B cell (primary cell): ENCODE measurements at regions not wholly inside any gene's neighbourhood (a gene's known extent, or its start where the extent isn't known, plus 50 kb on each side); places are given as distances from the start of the nearest gene placed in this dataset.

Experiments
- ATAC-seq: fragments of 200-7000 bp; cut with Tn5 transposase; one replicate; pipeline ENCODE4 v1.10.0; 2021; ENCODE audit warnings: low read depth, mild to moderate bottlenecking, moderate number of reproducible peaks, moderate library complexity
- CTCF ChIA-PET: fragments of 350-600 bp; sonication (Branson Sonifier 250); formaldehyde crosslinking; loops from one replicate; lab custom pipeline; 2021; ENCODE audit warnings: antibody characterized with exemption, inconsistent platforms; lab: Charles Lee
- POLR2A ChIA-PET: fragments of 350-600 bp; sonication (Branson Sonifier 250); formaldehyde crosslinking; loops from one replicate; lab custom pipeline; 2021; ENCODE audit warnings: antibody characterized with exemption; lab: Charles Lee
- DNase-seq: peaks from one replicate; pipeline ENCODE4 v3.0.0; 2013
- H2AFZ ChIP-seq: 2 replicates; pipeline ENCODE4 v1.6.1; 2012; ENCODE audit warnings: mild to moderate bottlenecking, low read depth, low read length; ENCODE audit not compliant: insufficient read depth, poor library complexity, severe bottlenecking
- H3K27ac ChIP-seq, 2 donors: 1 replicate in 1 of 2; 2 replicates in 1 of 2; pipeline ENCODE4 v1.5.1; 2012 to 2013; ENCODE audit warnings: low read length in 2 of 2, mild to moderate bottlenecking in 2 of 2, moderate library complexity in 1 of 2
- H3K27me3 ChIP-seq, 4 experiments: fragments of 200-600 bp in 1 of 4; sonication (generic) in 1 of 4; replicated peaks in 1 of 4; 1 replicate in 2 of 4; 2 replicates in 2 of 4; pipeline versions ENCODE4 v1.6.1 to v1.7.0; 2013 to 2016; ENCODE audit warnings: low read length in 3 of 4, mild to moderate bottlenecking in 2 of 4, mixed read lengths in 1 of 4, moderate library complexity in 1 of 4; ENCODE audit not compliant: insufficient read depth in 4 of 4, control insufficient read depth in 3 of 4; ENCODE audit errors: control extremely low read depth in 1 of 4
- H3K36me3 ChIP-seq, 2 experiments: replicated peaks in 1 of 2; 1 replicate in 1 of 2; 2 replicates in 1 of 2; pipeline versions ENCODE4 v1.6.1 to v1.7.1; 2013; ENCODE audit warnings: low read length in 1 of 2; ENCODE audit not compliant: insufficient read depth in 2 of 2, control insufficient read depth in 1 of 2; ENCODE audit errors: control extremely low read depth in 1 of 2, extremely low read depth in 1 of 2
- H3K4me1 ChIP-seq, 2 donors: fragments of 200-600 bp in 1 of 2; sonication (generic) in 1 of 2; 1 replicate in 1 of 2; 2 replicates in 1 of 2; pipeline versions ENCODE4 v1.5.1 to v1.6.1; 2013 to 2017; ENCODE audit warnings: low read length in 2 of 2; ENCODE audit not compliant: control insufficient read depth in 2 of 2, insufficient read depth in 2 of 2
- H3K4me2 ChIP-seq: replicated peaks from 2 replicates; pipeline ENCODE3; 2012; ENCODE audit warnings: mild to moderate bottlenecking, low read depth, low read length; ENCODE audit not compliant: poor library complexity, severe bottlenecking
- H3K4me3 ChIP-seq, 5 experiments: fragments of 200-600 bp in 1 of 5; sonication (generic) in 1 of 5; 1 replicate in 3 of 5; 2 replicates in 2 of 5; pipeline versions ENCODE4 v1.5.1 to v1.7.0; 2011 to 2016; ENCODE audit warnings: low read length in 4 of 5, mild to moderate bottlenecking in 4 of 5, low read depth in 2 of 5, control low read depth in 1 of 5, moderate library complexity in 1 of 5; ENCODE audit not compliant: insufficient read depth in 1 of 5; ENCODE audit errors: control extremely low read depth in 1 of 5, extremely low read depth in 1 of 5
- H3K79me2 ChIP-seq: fragments of 200-600 bp; sonication (generic); one replicate; pipeline ENCODE4 v1.6.0; 2016; ENCODE audit warnings: low read length; ENCODE audit not compliant: control insufficient read depth, insufficient read depth
- H3K9ac ChIP-seq: fragments of 200-600 bp; sonication (generic); 2 replicates; pipeline ENCODE4 v1.6.1; 2017; ENCODE audit warnings: mild to moderate bottlenecking, low read length, moderate library complexity
- H3K9me3 ChIP-seq, 3 donors: one replicate each; pipeline versions ENCODE4 v1.6.1 to v1.7.1; 2013; ENCODE audit warnings: low read length in 2 of 3; ENCODE audit not compliant: control insufficient read depth in 2 of 3, insufficient read depth in 1 of 3; ENCODE audit errors: control extremely low read depth in 1 of 3
- H4K20me1 ChIP-seq: 2 replicates; pipeline ENCODE4 v1.6.0; 2012; ENCODE audit warnings: mild to moderate bottlenecking, low read length; ENCODE audit not compliant: insufficient read depth, control insufficient read depth, poor library complexity, severe bottlenecking
- H3K27ac Mint-ChIP-seq: one replicate; pipeline ENCODE4 v1.8.0; 2021; ENCODE audit warnings: mixed read lengths
- H3K27me3 Mint-ChIP-seq: one replicate; pipeline ENCODE4 v1.8.0; 2021; ENCODE audit warnings: mixed read lengths
- H3K4me1 Mint-ChIP-seq: one replicate; pipeline ENCODE4 v1.8.0; 2021; ENCODE audit warnings: mixed read lengths
- H3K4me3 Mint-ChIP-seq: one replicate; pipeline ENCODE4 v1.8.0; 2021; ENCODE audit warnings: mixed read lengths
- H3K9me3 Mint-ChIP-seq: one replicate; pipeline ENCODE4 v1.8.0; 2022; ENCODE audit warnings: mixed read lengths; ENCODE audit not compliant: insufficient read depth
- CTCF ChIP-seq: fragments of 200-600 bp; IDR thresholded peaks from one replicate; pipeline ENCODE4 v1.8.0; 2022; ENCODE audit warnings: antibody characterized with exemption, mild to moderate bottlenecking
- EZH2 ChIP-seq: IDR thresholded peaks from 2 replicates; pipeline ENCODE4 v1.6.1; 2012; ENCODE audit warnings: borderline replicate concordance, low read depth, mild to moderate bottlenecking, moderate library complexity, low read length; ENCODE audit not compliant: insufficient read depth, poor library complexity, severe bottlenecking
- WGBS: methylation state at CpG from one replicate; pipeline ENCODE4 v1.1.5; 2013; ENCODE audit warnings: missing lambda C conversion rate; ENCODE audit not compliant: insufficient coverage; 5-methylcytosine and 5-hydroxymethylcytosine counted together
- intact Hi-C: fragments of 100-400 bp; cut with micrococcal nuclease; formaldehyde crosslinking; loops from one replicate; pipeline ENCODE4 v1.10.0; 2022

GRCh38 chr6:113375950-113376846, 480.9 kb upstream of the MARCKS start:
- no peaks in the 10 kb centered on the region for H3K9me3 Mint-ChIP-seq
- H4K20me1 ChIP-seq, result no peaks in the 10 kb centered on the region
- no peaks in the 10 kb centered on the region for H3K4me1 Mint-ChIP-seq
- CTCF ChIA-PET, result no interaction called here
- no peak overlapping the region for H3K4me3 ChIP-seq
- H3K27ac ChIP-seq, result no peak overlapping the region
- no peak overlapping the region for H3K27ac Mint-ChIP-seq
- no peaks in the 10 kb centered on the region for H3K4me1 ChIP-seq
- DNase-seq, result no peak
- intact Hi-C loops, result no loop called here
- H3K4me2 ChIP-seq, result no peak overlapping the region
- H3K27me3 ChIP-seq, result peaks cover 0 to 16% (median 4%) of the 10 kb centered on the region in 4 experiments
- WGBS, result 93% methylated on average over 4 of the region's 7 CpGs
- no peaks in the 10 kb centered on the region for H3K79me2 ChIP-seq
- no peaks in the 10 kb centered on the region for H3K36me3 ChIP-seq
- peaks cover 10% of the 10 kb centered on the region for H3K27me3 Mint-ChIP-seq
- no peak overlapping the region for H2AFZ ChIP-seq
- no peak overlapping the region for H3K9ac ChIP-seq
- H3K9me3 ChIP-seq, result no peaks in the 10 kb centered on the region
- H3K4me3 Mint-ChIP-seq, result no peak overlapping the region
- POLR2A ChIA-PET, result no interaction called here
- TF ChIP-seq CTCF, result no peak
- no peak for ATAC-seq

GRCh38 chr6:113376847-113377165, 480.3 kb upstream of the MARCKS start:
- Histone ChIP-seq H3K79me2 (no peaks in the 10 kb centered on the region), H3K9ac (no peak overlapping the region), H2AFZ (no peak overlapping the region), H3K4me1 (peaks cover under 1 to 2% of the 10 kb centered on the region in 2 donors), H3K27me3 (peaks cover 0 to 16% (median 4%) of the 10 kb centered on the region in 4 experiments), H4K20me1 (no peaks in the 10 kb centered on the region), H3K9me3 (no peaks in the 10 kb centered on the region), H3K36me3 (no peaks in the 10 kb centered on the region), H3K27ac (no peak overlapping the region), H3K4me3 (no peak overlapping the region), H3K4me2 (no peak overlapping the region)
- H3K9me3 Mint-ChIP-seq, result no peaks in the 10 kb centered on the region
- H3K4me1 Mint-ChIP-seq, result peaks cover under 1% of the 10 kb centered on the region
- ChIA-PET CTCF (no interaction called here), POLR2A (no interaction called here)
- no peak overlapping the region for H3K27ac Mint-ChIP-seq
- H3K4me3 Mint-ChIP-seq, result no peak overlapping the region
- intact Hi-C loops, result no loop called here
- TF ChIP-seq CTCF (no peak), EZH2 (no peak)
- no CpG with 5 or more reads among the region's 1 CpG for WGBS
- DNase-seq (no peak), ATAC-seq (no peak)
- peaks cover 10% of the 10 kb centered on the region for H3K27me3 Mint-ChIP-seq
